GM18519 (cell line): ENCODE measurements at regions not wholly inside any gene's neighbourhood (a gene's known extent, or its start where the extent isn't known, plus 50 kb on each side); places are given as distances from the start of the nearest gene placed in this dataset.

Experiments used
- ATAC-seq: cut with Tn5 transposase; IDR thresholded peaks from one replicate; pipeline ENCODE4 v1.9.1; 2021; ENCODE audit warnings: mild to moderate bottlenecking, moderate library complexity; ENCODE audit not compliant: unreplicated experiment, low FRiP score

GRCh38 chr10:94274142-94274787 lies 88.5 kb downstream of the NOC3L start:
- ATAC-seq: no peak

- ATAC-seq: no peak
Measured at GRCh38 chr10:94276140-94276539, 86.6 kb downstream of the NOC3L start.

- no peak for ATAC-seq
Measured at GRCh38 chr10:94277450-94277849, 85.3 kb downstream of the NOC3L start.

GRCh38 chr10:94279835-94280709 lies 82.7 kb downstream of the NOC3L start:
- ATAC-seq: peak; percentile 77

- no peak for ATAC-seq
Measured at GRCh38 chr10:94281654-94282053, 81.1 kb downstream of the NOC3L start.

GRCh38 chr10:94282369-94282768 lies 80.4 kb downstream of the NOC3L start:
- no peak for ATAC-seq
